ENCODE measurements at regions not wholly inside any gene's neighbourhood (a gene's known extent, or its start where the extent isn't known, plus 50 kb on each side); places are given as distances from the start of the nearest gene placed in this dataset.

DNA sequence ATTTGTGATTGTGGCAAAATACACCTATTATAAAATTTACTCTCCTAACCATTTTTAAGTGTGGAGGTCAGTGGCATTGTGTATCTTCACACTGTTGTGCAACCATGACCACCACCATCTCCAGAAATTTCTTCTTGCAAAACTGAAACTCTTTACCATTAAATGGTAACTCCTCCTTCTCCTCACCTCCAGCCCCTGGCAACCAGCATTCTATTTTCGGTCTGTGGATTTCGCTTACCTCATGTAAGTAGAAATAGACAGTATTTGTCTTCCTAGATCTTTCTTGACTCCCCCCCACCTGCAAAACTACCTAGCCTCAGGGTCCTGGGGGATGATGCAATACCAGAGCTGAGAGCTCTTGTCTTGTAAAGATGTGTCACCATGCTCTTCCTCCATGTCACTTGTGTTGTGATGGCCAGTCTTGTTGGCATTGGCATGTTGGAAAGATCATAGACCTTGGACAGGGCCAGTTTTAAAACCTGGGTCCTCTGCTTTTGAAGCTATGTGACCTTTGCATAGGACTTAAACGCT is 71.1 kb upstream of the EMX2 start:
- no peaks in the 10 kb centered on the region for H3K4me1 ChIP-seq
- peaks cover 0 to 5% of the 10 kb centered on the region in 2 donors for H3K27me3 ChIP-seq
- TF ChIP-seq, protein P1, sequence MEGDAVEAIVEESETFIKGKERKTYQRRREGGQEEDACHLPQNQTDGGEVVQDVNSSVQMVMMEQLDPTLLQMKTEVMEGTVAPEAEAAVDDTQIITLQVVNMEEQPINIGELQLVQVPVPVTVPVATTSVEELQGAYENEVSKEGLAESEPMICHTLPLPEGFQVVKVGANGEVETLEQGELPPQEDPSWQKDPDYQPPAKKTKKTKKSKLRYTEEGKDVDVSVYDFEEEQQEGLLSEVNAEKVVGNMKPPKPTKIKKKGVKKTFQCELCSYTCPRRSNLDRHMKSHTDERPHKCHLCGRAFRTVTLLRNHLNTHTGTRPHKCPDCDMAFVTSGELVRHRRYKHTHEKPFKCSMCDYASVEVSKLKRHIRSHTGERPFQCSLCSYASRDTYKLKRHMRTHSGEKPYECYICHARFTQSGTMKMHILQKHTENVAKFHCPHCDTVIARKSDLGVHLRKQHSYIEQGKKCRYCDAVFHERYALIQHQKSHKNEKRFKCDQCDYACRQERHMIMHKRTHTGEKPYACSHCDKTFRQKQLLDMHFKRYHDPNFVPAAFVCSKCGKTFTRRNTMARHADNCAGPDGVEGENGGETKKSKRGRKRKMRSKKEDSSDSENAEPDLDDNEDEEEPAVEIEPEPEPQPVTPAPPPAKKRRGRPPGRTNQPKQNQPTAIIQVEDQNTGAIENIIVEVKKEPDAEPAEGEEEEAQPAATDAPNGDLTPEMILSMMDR (IDR thresholded peaks at IDR 0.05): no peak
- TF ChIP-seq EP300 (IDR thresholded peaks at IDR 0.05): no peak
- no peak for TF ChIP-seq POLR2A (IDR thresholded peaks at IDR 0.05)
- no peaks in the 10 kb centered on the region for H3K9me3 ChIP-seq
- H3K36me3 ChIP-seq: no peaks in the 10 kb centered on the region
- 95 to 96% methylated on average over 3 of the region's 3 CpGs for WGBS, 2 donors
- H3K4me3 ChIP-seq: no peak overlapping the region
- no peak overlapping the region for H3K27ac ChIP-seq
- DNase-seq (ENCODE audit: low spot score in 2 of 2): no peak

DNA sequence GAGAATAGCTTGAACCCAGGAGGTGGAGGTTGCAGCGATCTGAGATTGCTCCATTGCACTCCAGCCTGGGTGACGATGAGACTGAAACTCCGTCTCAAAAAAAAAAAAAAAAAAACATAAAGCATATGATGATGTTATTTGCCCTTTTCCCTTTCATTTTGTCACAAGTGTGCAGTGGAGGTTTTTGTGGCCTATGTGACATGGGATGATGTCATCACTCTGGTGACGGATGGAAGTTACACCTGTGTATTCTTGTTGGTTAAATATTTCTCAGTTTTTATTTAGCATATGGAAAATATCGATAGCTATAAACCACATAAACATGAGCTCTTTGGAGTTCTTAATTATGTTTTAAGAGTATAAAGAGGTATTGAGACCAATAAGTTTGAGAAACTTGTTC is 71.8 kb upstream of the EMX2 start:
- H3K36me3 ChIP-seq: no peaks in the 10 kb centered on the region
- 60 to 61% methylated on average over 5 of the region's 5 CpGs for WGBS, 2 donors
- no peaks in the 10 kb centered on the region for H3K4me1 ChIP-seq
- TF ChIP-seq EP300 (IDR thresholded peaks at IDR 0.05): no peak
- no peak for TF ChIP-seq POLR2A (IDR thresholded peaks at IDR 0.05)
- TF ChIP-seq, protein P1 (IDR thresholded peaks at IDR 0.05): no peak
- H3K9me3 ChIP-seq: no peaks in the 10 kb centered on the region
- H3K27ac ChIP-seq: no peak overlapping the region
- DNase-seq (ENCODE audit: low spot score in 2 of 2): no peak
- H3K27me3 ChIP-seq: peaks cover 0 to 5% of the 10 kb centered on the region in 2 donors
- H3K4me3 ChIP-seq: no peak overlapping the region

DNA sequence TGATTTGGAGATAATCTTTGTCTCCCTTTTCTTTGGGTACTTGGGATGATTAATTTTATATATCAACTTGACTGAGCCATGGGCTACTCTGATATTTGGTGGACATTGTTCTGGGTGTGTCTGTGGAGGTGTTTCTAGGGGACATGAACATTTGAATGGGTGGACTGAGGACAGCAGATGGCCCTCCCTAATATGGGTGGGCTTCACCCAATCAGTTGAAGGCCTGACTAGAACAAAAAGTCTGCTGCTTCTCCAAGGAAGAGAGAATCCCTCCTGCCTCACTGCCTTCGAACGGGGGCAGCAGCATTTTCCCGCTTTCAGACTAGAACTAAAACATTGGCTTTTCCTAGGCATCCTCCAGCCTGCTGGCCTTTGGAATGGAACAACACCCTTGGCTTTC is 73.9 kb upstream of the EMX2 start:
- peaks cover 0 to 5% of the 10 kb centered on the region in 2 donors for H3K27me3 ChIP-seq
- H3K9me3 ChIP-seq: no peaks in the 10 kb centered on the region
- DNase-seq (ENCODE audit: low spot score in 2 of 2): no peak
- H3K27ac ChIP-seq: no peak overlapping the region
- H3K4me3 ChIP-seq: no peak overlapping the region
- 84 to 94% methylated on average over 3 of the region's 3 CpGs for WGBS, 2 donors
- H3K36me3 ChIP-seq: no peaks in the 10 kb centered on the region
- no peaks in the 10 kb centered on the region for H3K4me1 ChIP-seq
- TF ChIP-seq, protein P1 (IDR thresholded peaks at IDR 0.05): no peak
- TF ChIP-seq EP300 (IDR thresholded peaks at IDR 0.05) (no peak), POLR2A (IDR thresholded peaks at IDR 0.05) (no peak)

DNA sequence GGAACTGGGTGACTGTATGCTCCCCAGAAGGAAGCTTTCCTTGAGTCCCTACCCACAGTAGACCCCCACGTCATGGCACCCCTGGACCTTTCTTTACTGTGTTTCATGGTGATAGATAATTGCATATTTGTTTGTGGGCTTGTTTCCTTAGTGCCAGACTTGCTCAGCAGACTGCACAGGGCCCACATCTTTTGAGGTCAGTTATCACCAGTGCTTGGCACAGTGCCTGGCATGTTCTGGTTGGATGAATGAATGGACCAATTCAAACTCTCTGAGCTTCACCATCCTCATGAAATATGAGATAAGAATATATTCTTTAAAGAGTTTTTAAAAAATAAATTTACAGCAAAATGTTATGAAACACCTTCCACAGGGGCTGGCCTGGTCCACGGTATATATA is 78.4 kb upstream of the EMX2 start:
- peaks cover 0 to 6% (median 0%) of the 10 kb centered on the region in 4 donors for H3K9me3 ChIP-seq
- H3K27ac ChIP-seq: no peak overlapping the region
- H3K27me3 ChIP-seq: no peaks in the 10 kb centered on the region
- no peak overlapping the region for H3K4me3 ChIP-seq
- TF ChIP-seq POLR2A (IDR thresholded peaks at IDR 0.05) (no peak), EP300 (IDR thresholded peaks at IDR 0.05) (no peak)
- TF ChIP-seq, protein P1 (IDR thresholded peaks at IDR 0.05): no peak
- WGBS, 2 donors: 49 to 59% methylated on average over 2 of the region's 2 CpGs
- no peaks in the 10 kb centered on the region for H3K36me3 ChIP-seq
- no peaks in the 10 kb centered on the region for H3K4me1 ChIP-seq
- DNase-seq (ENCODE audit: low spot score in 2 of 2): no peak

DNA sequence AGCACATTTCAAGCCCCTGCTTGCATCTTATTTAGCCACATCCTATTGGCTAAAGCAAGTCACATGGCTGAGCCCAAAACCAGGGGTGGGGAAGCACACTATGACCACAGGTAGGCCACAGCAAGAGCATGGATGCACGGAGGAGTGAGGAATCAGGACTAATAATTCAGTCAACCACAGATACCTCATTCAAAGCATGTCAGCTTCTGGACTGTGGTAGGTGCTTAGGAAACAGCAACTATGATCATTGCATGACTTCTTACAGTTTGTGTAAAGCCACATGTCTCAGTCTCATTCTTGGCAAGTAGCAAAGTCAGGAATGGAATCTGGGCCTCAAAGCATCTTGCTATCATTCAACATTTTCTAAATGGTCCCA is 79.0 kb upstream of the EMX2 start:
- Histone ChIP-seq H3K36me3 (no peaks in the 10 kb centered on the region), H3K27me3 (no peaks in the 10 kb centered on the region), H3K27ac (no peak overlapping the region), H3K4me3 (no peak overlapping the region), H3K4me1 (no peaks in the 10 kb centered on the region), H3K9me3 (peaks cover 0 to 6% (median 0%) of the 10 kb centered on the region in 4 donors)
- TF ChIP-seq, protein P1 (IDR thresholded peaks at IDR 0.05): no peak
- no peak for TF ChIP-seq EP300 (IDR thresholded peaks at IDR 0.05)
- no peak for TF ChIP-seq POLR2A (IDR thresholded peaks at IDR 0.05)
- whole genome bisulfite sequencing, 2 donors: 69 to 91% methylated on average over 1 of the region's 1 CpG
- DNase-seq (ENCODE audit: low spot score in 2 of 2): no peak
